SHP77 (cell line): ENCODE measurements at regions not wholly inside any gene's neighbourhood (a gene's known extent, or its start where the extent isn't known, plus 50 kb on each side); places are given as distances from the start of the nearest gene placed in this dataset.

ENCODE experiments used
- DNase-seq, 2 experiments: peaks; one replicate each; lab custom pipeline; 2025; lab: John Stamatoyannopoulos, UW

DNA sequence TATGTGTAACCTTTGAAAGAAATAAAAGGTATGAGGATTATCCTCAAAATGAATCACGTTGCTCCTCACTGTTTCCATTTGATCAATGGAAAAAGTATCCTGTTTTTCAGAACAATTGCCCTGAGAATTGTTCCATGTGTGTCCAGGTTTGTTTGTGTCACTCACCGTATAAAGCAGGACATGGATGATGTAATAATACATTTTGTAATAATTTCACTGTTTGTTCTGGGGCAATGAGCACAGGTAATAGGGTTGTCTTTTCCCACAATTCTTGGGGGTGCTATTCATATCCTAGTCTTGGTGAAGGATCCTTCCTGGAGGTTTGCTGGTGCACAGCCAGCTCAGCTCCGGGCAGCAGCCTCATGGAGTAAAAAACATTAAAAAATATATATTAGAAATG is 510.8 kb upstream of the MCTP2 start:
- DNase-seq = no peak

DNA sequence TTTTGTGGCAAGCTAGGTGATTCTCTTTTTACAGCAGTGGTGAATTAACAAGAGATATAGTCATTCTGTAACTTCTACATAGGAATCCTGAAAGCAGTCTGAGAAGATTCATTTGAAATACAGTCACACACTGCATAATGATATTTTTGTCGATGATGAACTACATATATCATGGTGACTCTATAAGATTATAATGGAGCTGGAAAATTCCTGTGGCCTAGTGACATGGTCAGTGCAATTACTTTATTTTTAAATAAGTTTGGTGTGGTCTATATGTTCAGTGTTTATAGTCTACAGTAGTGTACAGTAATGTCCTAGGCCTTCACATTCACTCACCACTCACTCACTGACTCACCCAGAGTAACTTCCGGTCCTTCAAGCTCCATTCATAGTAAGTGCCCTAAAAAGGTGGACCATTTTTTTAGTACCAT is 511.4 kb upstream of the MCTP2 start:
- DNase-seq = no peak

DNA sequence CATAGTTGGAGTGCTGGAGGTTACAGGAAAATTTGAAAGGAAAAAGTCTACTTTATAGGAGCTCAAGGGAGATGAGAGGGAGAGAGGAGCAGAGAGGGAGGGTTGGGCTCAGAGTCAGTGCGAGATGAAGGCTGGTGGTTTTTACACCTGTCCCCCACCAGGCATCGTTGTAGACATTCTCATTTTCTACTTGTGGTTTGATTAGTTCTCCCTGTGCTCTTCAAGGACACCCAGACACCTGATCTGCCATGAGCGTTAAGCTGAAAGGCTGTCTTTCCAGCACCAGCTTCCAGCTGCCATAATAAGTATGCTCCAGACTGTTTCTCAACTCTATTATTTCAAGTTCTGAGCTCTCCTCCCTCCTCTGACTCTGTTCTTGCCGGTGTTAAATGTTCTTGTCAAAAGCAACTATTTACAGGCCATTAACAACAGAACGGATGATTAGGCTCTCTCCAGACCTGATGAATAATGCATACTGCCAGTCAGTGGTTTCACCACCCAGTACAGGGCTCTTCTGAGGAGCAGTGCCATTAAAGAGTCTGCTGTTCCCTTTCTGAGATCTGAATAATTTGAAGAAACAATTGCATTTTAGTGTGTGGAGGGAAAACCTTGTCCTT is 514.6 kb upstream of the MCTP2 start:
- no peak for DNase-seq

DNA sequence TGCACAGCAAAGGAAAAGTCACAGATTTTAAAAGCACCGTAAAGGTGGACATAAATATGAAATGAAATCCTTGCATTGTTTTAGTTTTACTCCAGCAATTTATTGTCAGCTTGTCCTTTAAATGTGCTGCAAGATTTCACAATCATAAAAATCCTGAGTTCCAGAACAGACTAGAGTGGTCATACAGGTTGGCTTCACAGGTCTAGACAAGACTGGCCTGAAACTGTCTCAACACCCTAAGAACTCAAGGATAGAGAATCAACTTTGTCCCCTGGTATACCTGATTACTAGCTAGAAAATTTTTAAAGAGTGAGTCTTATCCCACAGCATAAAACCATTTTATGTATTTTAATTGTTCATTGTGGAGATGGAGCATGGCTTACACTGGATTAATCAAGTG is 521.7 kb upstream of the MCTP2 start:
- no peak for DNase-seq

DNA sequence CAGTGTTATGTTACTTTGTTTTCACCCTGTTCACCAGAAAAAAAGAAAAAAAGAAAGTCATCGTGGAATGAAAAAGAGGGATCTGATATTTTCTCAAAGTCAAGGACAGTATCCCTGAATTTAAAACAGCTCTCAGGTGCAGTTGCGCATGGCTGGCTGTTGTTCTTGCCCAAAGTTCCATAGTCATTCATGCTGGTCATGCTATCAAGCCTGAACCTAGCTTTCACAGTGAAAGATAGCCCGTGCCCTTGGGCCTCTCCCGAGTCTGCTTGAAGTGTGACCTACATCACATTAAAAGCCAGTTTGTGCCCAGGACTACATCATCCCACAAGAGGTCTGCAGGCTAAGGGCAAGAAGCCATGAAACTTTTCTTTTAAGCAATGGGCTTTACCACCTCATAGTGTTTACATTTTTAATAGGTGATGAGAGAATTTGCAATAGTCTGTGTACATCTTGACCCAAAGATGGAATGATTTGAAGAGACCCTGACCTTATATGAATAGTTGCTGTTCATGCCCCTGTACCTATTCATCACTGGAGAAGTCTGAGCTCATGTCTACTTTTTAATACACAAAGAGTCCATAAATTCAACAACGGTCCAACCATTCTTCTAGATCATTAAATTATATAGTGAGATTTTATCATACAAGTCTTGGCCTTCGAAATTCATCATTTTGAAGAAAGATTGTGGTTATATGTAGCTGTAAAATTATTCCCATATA is 522.5 kb upstream of the MCTP2 start:
- DNase-seq = no peak

DNA sequence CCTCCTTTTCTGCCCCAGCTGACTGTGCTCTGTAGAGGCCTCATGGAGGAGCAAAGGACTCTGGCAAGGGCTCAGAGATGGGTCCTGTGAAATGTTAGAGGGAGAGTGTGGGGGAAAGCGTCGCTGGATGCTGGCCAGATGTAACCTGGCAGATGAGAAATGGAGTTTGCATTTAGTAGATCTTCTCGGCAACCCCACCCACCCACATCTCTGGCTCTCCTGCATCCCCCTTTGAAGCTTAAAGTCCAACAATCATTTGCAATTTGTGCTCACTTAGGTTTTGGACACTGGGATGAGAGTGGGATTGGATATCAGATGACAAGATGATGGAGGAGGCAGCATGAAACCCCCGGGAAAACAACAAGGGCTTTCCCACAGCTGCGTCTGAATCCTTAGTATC is 523.6 kb upstream of the MCTP2 start:
- no peak for DNase-seq

DNA sequence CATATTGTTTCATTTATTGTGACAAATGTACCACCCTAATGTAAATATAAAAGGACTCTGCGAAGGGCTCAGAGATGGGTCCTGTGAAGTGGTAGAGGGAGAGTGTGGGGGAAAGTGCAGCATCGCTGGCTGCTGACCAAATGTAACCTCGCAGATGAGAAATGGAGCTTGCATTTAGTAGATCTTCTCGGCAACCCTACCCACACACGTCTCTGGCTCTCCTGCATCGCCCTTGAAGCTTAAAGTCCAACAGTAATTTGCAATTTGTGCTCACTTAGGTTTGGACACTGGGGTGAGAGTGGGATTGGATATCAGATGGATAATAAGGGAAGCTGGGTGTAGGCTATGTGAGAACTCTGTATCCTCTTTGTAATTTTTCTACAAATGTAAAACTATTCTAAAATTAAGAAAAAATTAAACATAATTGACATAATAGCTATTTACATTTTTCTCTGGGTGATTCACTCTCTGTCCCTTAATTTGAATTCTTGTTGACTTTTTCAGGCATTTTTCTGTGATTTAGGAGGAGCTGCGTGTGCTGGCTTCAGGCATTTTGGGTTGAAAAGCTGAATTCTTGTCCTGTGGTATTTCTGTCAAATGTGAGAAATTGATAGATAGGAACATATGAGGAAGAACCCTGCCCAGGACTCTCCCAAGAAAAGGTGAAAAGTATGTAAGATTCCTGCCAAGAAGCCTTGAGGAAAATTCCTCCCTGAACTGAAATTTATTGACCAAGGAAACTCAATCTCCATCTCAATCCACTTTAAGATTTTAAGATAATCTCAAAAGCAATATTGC is 524.7 kb upstream of the MCTP2 start:
- DNase-seq = no peak

DNA sequence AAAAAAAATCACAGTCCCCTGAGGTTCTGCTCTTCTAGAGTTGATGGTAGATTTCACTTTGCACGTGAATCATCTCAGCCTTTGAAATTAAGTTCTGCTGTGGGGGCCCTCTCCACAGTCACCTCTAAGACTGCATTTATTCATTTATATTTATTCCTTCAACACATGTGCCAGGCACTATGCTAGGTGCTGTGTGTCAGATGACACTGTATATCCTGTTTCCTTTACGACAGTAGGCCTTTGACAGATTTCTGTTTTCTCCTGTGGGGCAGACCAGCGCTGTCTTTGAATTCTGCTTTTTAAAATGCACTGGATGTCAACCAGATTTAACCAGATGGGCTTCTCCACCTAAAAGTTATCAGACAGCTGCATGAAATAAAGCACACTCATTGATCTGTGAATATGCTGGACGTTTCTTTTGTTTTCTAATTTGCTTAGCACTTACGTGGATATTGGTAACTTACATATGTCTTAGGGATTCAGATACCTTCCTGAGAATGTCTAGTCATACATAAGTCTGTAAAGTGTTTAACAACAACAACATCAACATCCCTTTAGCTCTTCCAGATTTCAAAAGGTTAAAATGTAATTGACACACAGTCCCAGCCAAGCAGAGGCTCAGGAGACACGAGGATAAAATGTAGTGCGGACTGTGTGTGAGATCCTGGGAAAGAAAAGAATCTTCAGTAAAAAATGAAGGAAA is 525.5 kb upstream of the MCTP2 start:
- no peak for DNase-seq

DNA sequence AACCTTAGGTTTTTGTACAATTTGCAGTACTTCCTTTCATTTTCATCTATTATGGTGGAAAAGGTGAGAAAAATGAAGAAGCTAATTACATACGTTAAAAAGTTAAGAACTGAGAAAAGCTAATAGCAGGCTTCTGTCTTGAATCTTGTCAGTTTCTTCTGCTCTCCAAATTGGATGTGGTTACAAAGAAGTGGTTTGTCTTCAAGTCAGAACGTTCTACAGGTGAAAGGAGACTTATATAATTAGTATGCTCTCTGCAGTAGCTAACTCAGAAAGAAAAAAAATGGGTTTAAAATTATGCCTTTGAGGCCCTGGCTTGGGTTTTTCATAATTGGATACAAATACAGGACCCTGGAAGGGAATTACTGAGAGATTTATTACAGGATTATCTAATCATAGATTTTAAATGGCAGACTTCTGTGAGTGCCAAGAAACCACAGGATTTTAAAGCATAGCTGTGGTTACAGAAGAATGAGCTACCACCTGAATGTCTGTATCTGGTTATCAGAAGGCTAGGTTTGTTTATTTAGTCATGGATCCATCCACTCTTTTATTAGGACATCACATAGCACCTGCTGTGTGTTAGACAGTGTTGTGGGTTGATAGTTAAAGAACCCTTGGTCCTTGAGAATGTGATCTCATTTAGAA is 528.1 kb upstream of the MCTP2 start:
- no peak for DNase-seq

DNA sequence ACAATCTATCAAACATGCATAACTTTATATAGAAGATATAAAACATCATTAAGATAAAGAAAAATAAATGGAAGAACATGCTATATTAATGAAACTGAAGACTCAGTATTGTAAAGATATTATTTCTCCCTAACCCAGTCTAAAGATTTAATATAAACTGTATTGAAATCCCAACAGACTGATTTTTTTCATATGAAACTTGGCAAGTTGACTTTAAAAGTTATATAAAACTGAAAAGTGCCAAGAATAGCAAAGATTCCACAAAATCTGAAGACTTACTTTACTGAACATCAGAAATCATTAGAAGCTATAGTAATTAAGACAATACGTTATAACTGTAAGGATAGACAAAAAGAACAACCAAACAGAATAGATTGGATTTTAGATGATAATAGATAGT is 531.3 kb upstream of the MCTP2 start:
- no peak for DNase-seq

DNA sequence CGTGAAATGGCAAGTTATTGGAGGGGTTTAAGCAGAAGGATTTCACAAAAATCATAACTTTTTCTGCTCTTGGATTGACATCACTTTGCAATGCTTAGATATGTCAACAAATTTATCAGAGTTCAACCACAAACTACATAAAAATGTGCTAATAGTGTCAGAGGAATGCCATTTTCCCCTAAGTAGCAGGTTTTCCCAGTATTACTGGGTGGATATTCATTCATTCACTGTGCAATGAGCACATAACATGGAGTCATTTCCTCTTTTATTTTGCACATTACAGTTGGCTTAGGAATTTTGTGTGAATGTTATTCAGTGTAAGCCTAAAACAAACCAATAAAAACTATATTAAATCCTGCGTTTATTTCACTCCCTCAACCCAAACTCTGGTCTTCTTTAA is 537.3 kb upstream of the MCTP2 start:
- no peak for DNase-seq

DNA sequence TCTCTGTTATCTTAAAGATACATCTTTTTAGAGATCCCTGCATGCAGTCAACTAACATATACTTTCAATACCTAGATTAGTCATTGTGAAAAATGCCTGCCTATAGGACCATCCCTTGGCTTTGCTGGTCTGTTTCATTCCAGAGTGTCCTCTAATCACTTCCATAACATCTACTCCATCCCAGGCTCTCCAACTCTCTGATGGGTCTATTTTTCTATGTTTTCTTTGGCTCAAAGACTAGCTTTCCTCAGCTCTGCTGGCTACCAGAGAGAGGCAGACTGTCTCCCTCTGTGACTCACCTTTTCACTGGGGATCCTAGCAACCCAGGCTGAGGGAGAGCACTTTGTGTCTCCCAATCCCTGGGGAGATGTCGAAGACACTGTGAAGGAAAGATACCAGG is 547.7 kb upstream of the MCTP2 start:
- DNase-seq = no peak

DNA sequence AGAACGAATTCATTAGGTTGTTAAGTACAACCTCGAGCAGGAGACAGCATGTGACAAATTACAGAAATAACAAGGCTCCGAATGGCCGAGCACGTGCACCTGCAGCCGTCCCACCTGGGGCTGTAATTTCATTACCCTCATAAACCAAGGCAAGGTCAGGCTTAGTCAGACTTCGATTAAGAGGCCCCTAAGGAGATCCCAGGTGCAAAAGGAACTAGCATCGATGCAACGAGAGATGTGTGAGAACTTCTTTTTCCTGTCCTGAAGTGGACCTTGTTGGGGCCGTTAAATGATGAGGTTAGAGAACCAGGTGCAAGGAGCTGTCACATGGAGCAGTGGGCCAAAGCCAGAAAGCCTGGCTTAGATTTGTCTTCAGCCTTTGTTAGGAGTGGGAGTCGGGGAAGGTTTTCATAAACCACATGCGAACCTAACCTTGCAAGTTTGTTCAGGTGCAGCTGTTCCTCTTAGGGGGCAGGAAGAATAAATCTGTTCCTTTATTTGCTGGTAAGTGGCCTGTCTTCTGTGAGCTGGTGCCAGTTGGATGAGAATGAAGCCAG is 559.9 kb upstream of the MCTP2 start:
- DNase-seq = no peak

DNA sequence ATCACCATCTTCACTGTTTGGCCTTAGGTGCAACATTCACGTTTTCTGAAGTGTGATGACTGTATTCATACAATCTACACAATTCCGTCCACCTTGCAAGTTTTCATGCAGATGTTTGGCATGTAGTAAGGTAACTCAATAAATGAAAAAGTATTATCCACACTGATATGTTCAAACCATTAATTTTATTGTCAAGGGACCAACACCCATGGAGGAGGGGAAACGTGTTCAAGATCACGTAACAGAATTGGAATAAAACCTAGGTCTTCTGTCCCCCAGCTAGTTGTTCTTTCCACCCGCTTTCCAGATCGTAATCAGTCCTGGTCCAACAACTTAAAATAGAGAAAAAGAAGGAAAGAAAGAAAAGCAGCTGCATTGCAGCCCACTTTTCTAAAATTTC is 560.4 kb upstream of the MCTP2 start:
- no peak for DNase-seq

DNA sequence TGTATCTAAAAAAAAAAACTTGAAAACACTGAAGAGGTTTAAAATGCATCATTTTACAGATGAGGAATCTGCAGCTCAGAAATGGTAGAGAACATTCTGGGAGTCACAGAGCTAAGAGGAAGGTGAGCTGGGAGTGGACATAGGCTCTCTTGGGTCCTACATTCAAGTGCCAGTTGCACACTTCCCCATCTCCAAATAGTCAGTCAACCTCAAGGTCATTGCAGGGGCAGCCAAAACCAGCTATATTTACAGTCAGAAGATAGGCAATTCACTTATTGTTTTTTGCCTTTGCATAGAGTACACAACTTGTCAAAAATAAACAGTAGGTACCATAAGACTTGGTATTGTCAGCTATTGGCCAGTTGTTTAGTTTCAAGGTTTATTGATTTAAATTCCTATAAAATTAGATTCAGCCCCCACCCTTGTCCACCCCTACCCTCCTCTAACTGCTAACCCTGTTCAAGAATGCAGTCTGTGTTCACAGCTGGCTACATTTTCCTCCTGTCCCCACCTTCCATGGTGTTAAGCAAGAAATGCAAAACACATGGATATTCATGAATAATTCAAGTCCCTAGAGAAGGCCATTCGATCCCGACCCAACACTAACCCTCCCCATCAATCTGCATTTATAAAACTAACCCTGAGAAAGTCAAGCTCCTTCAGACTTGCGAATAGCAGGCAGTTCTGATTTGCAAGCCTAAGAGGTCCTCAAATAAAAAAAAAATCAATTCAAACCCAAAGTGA is 567.0 kb upstream of the MCTP2 start:
- DNase-seq = no peak

DNA sequence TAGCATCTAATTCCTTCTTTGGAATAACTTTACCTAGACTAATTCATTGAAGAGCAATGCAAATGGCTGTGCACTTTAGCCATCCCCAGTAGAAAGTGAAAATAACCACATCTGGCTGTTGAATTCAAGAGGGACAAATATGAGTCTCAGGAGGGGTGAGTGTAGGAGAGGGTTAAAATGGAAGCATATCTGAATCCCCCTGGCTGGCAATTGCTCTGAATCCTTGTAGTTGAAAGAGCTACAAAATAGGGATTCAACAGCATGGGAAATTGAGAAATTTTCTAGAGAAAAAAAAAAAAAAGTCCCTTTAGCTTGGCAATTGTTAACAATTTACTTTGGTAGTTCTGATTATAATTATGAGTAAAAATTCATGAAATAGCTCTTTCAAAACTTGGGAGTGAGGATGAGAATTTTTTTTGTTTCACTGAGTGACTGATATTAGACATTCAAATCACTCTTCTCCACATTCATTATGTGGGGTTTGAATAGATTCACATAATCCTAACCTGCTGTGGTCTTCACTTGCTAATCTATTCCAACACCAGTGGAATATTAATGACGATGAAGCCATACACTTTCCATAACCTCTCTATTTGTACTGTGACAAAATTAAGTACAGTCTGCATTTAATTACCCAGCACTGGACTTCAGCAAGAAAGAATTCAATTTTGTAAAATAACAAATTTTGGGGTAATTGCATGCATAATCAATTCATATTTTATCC is 569.0 kb upstream of the MCTP2 start:
- DNase-seq = no peak

DNA sequence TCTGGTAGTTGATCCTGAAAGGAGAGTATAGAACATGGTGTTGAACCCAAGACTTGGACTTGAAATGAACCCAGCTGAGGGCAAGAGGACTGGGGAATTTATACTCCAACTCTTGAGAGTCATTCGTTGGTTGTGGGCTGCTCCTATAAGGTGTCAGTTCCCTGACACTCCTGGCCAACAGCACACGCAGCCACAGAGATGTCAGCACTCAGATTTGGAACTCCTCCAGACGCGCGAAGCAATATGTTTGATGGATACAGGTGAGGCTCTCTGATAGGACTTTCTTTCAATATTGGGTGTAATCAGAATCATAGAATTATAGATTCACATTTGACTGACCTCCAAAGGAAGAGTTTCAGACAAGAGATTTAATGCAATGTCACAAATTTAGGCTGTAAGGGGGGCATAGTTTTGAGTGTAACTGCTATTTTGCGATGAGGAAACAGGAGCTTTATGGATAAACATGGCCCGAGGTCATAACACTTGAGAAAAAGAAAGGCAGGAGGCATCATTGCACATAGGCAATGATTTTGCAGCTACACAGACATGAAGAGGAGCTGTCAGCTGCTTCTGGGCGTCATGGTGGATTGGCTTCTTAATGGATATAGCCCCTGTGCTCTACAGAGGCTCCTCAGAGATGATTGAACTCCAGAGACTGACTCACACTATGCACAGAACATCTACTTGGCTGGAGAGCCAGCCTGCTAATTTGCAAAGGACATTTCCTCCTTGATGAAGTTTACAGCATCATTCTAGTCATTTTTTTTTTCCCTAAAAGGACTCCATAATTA is 569.2 kb upstream of the RGMA start:
- DNase-seq = no peak

DNA sequence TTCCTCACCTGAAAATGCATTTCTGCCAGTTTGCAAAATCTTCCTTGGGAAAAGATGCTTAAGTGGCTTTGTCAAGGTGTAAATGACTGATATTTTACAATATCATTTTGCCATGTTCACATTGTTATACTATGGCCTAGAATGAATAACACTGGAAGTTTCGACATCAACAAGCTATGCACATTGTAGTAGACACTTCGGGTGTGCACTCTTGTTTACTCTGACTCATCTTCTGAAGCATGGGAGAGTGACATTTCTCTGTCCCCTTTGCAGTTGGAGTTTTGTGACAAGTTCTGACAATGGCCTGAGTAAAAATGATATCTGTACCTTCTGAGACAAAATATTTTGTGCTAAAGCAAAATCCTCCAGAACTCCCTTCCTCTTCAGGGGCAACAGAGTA is 567.0 kb upstream of the RGMA start:
- DNase-seq = no peak

DNA sequence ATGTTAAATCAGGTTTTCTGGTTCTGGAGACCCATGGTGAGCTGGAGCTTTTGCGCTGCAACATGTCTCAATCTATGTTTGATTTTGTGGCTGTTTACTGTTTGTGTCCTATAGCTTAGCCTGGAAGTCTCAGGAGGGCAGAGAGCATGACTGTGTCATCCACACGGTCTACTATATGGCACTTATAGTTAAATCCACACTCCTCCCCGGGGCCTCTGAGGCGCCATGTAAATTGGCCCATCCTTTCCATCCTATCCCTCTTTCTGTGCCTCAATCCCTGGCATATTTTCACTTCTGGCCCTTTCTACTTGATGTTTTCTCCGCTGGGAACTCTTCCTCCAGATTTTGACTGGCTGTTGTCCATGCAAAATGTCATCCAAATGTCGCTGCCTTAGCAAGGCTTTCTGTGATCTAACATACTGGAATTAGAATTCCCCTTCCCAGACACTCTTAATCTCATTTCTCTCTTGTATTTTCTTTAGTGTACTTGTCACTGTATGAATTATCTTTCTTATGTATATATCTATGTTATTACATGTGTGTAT is 560.8 kb upstream of the RGMA start:
- no peak for DNase-seq
